OCI-LY1 (cell line): ENCODE measurements at regions not wholly inside any gene's neighbourhood (a gene's known extent, or its start where the extent isn't known, plus 50 kb on each side); places are given as distances from the start of the nearest gene placed in this dataset.

Experiments used
- CTCF ChIP-seq: fragments of 200-600 bp; sonication (generic), shearing (Covaris generic); IDR thresholded peaks from 2 replicates; pipeline ENCODE4 v1.5.1; 2017; ENCODE audit warnings: mild to moderate bottlenecking, antibody characterized with exemption, low read length, moderate library complexity, mixed read lengths
- EZH2 ChIP-seq: fragments of 200-600 bp; sonication (generic), shearing (Covaris generic); IDR thresholded peaks from 2 replicates; pipeline ENCODE4 v1.8.0; 2017; ENCODE audit warnings: borderline replicate concordance, mixed run types, mild to moderate bottlenecking, antibody characterized with exemption, low read length, moderate library complexity, mixed read lengths

- TF ChIP-seq CTCF (no peak), EZH2 (no peak)
These were observed 1740.9 kb upstream of the CDH9 start for GRCh38 chr5:28779161-28779754.
